Caco-2 (cell line): ENCODE measurements at regions not wholly inside any gene's neighbourhood (a gene's known extent, or its start where the extent isn't known, plus 50 kb on each side); places are given as distances from the start of the nearest gene placed in this dataset.

Source experiments
- BruUV-seq: library from RNA; stranded (reverse); fragments of 400-500 nt; replicated peaks from 2 replicates; lab custom pipeline; 2021; lab: Mats Ljungman, UMichigan
- CTCF ChIA-PET: fragments of 300-600 bp; sonication (Branson Sonifier 250); formaldehyde crosslinking; loops from one replicate; lab custom pipeline; 2022; ENCODE audit warnings: antibody characterized with exemption; lab: Charles Lee
- POLR2A ChIA-PET: fragments of 300-600 bp; sonication (Branson Sonifier 250); formaldehyde crosslinking; loops from one replicate; lab custom pipeline; 2022; ENCODE audit warnings: antibody characterized with exemption; lab: Charles Lee
- DNase-seq, 2 experiments: peaks; one replicate each; pipeline versions ENCODE4 v3.0.0 to v3.0.0-alpha.2; 2020 to 2022
- H3K27me3 ChIP-seq: replicated peaks from 2 replicates; pipeline ENCODE4 v1.6.0; 2011; ENCODE audit warnings: low read length; ENCODE audit not compliant: control insufficient read depth, insufficient read depth
- H3K36me3 ChIP-seq: 2 replicates; pipeline ENCODE4 v1.5.1; 2011; ENCODE audit warnings: low read length; ENCODE audit not compliant: control insufficient read depth, insufficient read depth
- H3K4me1 ChIP-seq: fragments of 250-450 bp; sonication (Bioruptor Pico); 2 replicates; pipeline ENCODE4 v1.5.1; 2020; ENCODE audit warnings: mild to moderate bottlenecking
- H3K4me3 ChIP-seq: 2 replicates; pipeline ENCODE4 v1.5.1; 2011; ENCODE audit warnings: low read depth, mild to moderate bottlenecking, control low read depth, low read length
- H3K9me3 ChIP-seq: fragments of 250-450 bp; sonication (Bioruptor Pico); 2 replicates; pipeline ENCODE4 v1.5.1; 2020; ENCODE audit warnings: mild to moderate bottlenecking, moderate library complexity
- H3K27ac Mint-ChIP-seq: one replicate; pipeline ENCODE4 v1.8.0; 2022; ENCODE audit warnings: mixed read lengths; ENCODE audit not compliant: unreplicated experiment
- H3K27me3 Mint-ChIP-seq: one replicate; pipeline ENCODE4 v1.8.0; 2022; ENCODE audit warnings: mixed read lengths; ENCODE audit not compliant: insufficient read depth, unreplicated experiment
- H3K36me3 Mint-ChIP-seq: one replicate; pipeline ENCODE4 v1.8.0; 2022; ENCODE audit warnings: mild to moderate bottlenecking, mixed read lengths; ENCODE audit not compliant: insufficient read depth, unreplicated experiment
- H3K4me1 Mint-ChIP-seq: one replicate; pipeline ENCODE4 v1.8.0; 2022; ENCODE audit warnings: low read depth, mixed read lengths; ENCODE audit not compliant: unreplicated experiment
- H3K4me3 Mint-ChIP-seq: one replicate; pipeline ENCODE4 v1.8.0; 2022; ENCODE audit warnings: mild to moderate bottlenecking, moderate library complexity, mixed read lengths; ENCODE audit not compliant: unreplicated experiment
- H3K9me3 Mint-ChIP-seq: one replicate; pipeline ENCODE4 v1.8.0; 2022; ENCODE audit warnings: mixed read lengths; ENCODE audit not compliant: unreplicated experiment
- CTCF ChIP-seq, 2 experiments: fragments of 200-600 bp in 1 of 2; IDR thresholded peaks; 1 replicate in 1 of 2; 2 replicates in 1 of 2; pipeline versions ENCODE4 v1.5.1 to v1.8.0; 2011 to 2022; ENCODE audit warnings: antibody characterized with exemption in 1 of 2, control low read depth in 1 of 2, inconsistent platforms in 1 of 2, low read depth in 1 of 2, low read length in 1 of 2, mild to moderate bottlenecking in 1 of 2, moderate library complexity in 1 of 2; ENCODE audit not compliant: insufficient read depth in 1 of 2, severe bottlenecking in 1 of 2, unreplicated experiment in 1 of 2
- intact Hi-C: fragments of 100-400 bp; cut with micrococcal nuclease; formaldehyde crosslinking; loops from one replicate; pipeline ENCODE4 v1.10.0; 2022; ENCODE audit not compliant: unreplicated experiment

- Mint-ChIP-seq H3K27me3 (no peaks in the 10 kb centered on the region), H3K27ac (no peak overlapping the region), H3K4me1 (peaks cover 20% of the 10 kb centered on the region), H3K36me3 (peaks cover 6% of the 10 kb centered on the region), H3K9me3 (peaks cover 2% of the 10 kb centered on the region), H3K4me3 (no peak overlapping the region)
- DNase-seq: no peak
- no peak for TF ChIP-seq CTCF (IDR thresholded peaks at IDR 0.05; ENCODE audit: insufficient read depth in 1 of 2, low read depth in 1 of 2, low read length in 1 of 2, severe bottlenecking in 1 of 2, unreplicated experiment in 1 of 2)
- no peaks in the 10 kb centered on the region for H3K36me3 ChIP-seq
- ChIA-PET POLR2A (no interaction called here), CTCF (no interaction called here)
- H3K9me3 ChIP-seq: no peaks in the 10 kb centered on the region
- H3K4me3 ChIP-seq: no peak overlapping the region
- intact Hi-C loops: no loop called here
- H3K4me1 ChIP-seq: peaks cover 7% of the 10 kb centered on the region
- no TSS peak for BruUV-seq
- H3K27me3 ChIP-seq: no peaks in the 10 kb centered on the region
Observed at GRCh38 chr2:150341982-150342680, 145.3 kb downstream of the RND3 start.

- no peak for DNase-seq
- H3K27ac Mint-ChIP-seq: peak overlapping the region; percentile 51
- no peak overlapping the region for H3K4me3 Mint-ChIP-seq
- CTCF ChIA-PET: no interaction called here
- no TSS peak for BruUV-seq
- no peaks in the 10 kb centered on the region for H3K9me3 Mint-ChIP-seq
- H3K36me3 ChIP-seq: no peaks in the 10 kb centered on the region
- no peaks in the 10 kb centered on the region for H3K27me3 Mint-ChIP-seq
- no peak overlapping the region for H3K4me3 ChIP-seq
- H3K4me1 ChIP-seq: peaks cover 10% of the 10 kb centered on the region
- peaks cover 14% of the 10 kb centered on the region for H3K4me1 Mint-ChIP-seq
- no peaks in the 10 kb centered on the region for H3K27me3 ChIP-seq
- no peaks in the 10 kb centered on the region for H3K36me3 Mint-ChIP-seq
- no peaks in the 10 kb centered on the region for H3K9me3 ChIP-seq
- intact Hi-C loops: no loop called here
- TF ChIP-seq CTCF (IDR thresholded peaks at IDR 0.05; ENCODE audit: insufficient read depth in 1 of 2, low read depth in 1 of 2, low read length in 1 of 2, severe bottlenecking in 1 of 2, unreplicated experiment in 1 of 2): no peak
- POLR2A ChIA-PET: interaction anchor here (1.0 kb wide), 1 partner anchor 147 kb away, joined by 3 read pairs; no protein-coding TSS in a partner anchor
Observed at GRCh38 chr2:150339951-150340350, 147.5 kb downstream of the RND3 start.

- H3K27me3 Mint-ChIP-seq: no peaks in the 10 kb centered on the region
- H3K36me3 Mint-ChIP-seq: no peaks in the 10 kb centered on the region
- BruUV-seq: no TSS peak
- H3K9me3 Mint-ChIP-seq: peaks cover 3% of the 10 kb centered on the region
- H3K27me3 ChIP-seq: no peaks in the 10 kb centered on the region
- no peaks in the 10 kb centered on the region for H3K9me3 ChIP-seq
- no peak for DNase-seq
- TF ChIP-seq CTCF (IDR thresholded peaks at IDR 0.05; ENCODE audit: insufficient read depth in 1 of 2, low read depth in 1 of 2, low read length in 1 of 2, severe bottlenecking in 1 of 2, unreplicated experiment in 1 of 2): no peak
- H3K4me1 Mint-ChIP-seq: peaks cover 15% of the 10 kb centered on the region
- H3K36me3 ChIP-seq: no peaks in the 10 kb centered on the region
- no peak overlapping the region for H3K4me3 Mint-ChIP-seq
- intact Hi-C loops: no loop called here
- H3K4me1 ChIP-seq: peaks cover 10% of the 10 kb centered on the region
- ChIA-PET CTCF (no interaction called here), POLR2A (no interaction called here)
- no peak overlapping the region for H3K4me3 ChIP-seq
- H3K27ac Mint-ChIP-seq: peak overlapping the region; percentile 51
Observed at GRCh38 chr2:150339282-150339681, 148.2 kb downstream of the RND3 start.
